GM10248 (cell line): ENCODE measurements at regions not wholly inside any gene's neighbourhood (a gene's known extent, or its start where the extent isn't known, plus 50 kb on each side); places are given as distances from the start of the nearest gene placed in this dataset.
"Not testable (repeated sequence)": the region's sequence is repeated elsewhere in the genome, so short reads cannot be mapped to it uniquely, and the experiment has no call there.

Experiments
- CTCF ChIA-PET: fragments of 300-600 bp; sonication (Branson Sonifier 250); formaldehyde crosslinking; extraction: SDS; loops from one replicate; lab custom pipeline; 2021; ENCODE audit warnings: antibody characterized with exemption; lab: Yijun Ruan, JAX
- POLR2A ChIA-PET: fragments of 350-650 bp; sonication (Branson Sonifier 250); formaldehyde crosslinking; extraction: SDS; loops from one replicate; lab custom pipeline; 2020; ENCODE audit warnings: antibody characterized with exemption; lab: Yijun Ruan, JAX
- DNase-seq: peaks from one replicate; pipeline ENCODE4 v3.0.0; 2012; ENCODE audit errors: extremely low spot score
- CTCF ChIP-seq: IDR thresholded peaks from 2 replicates; pipeline ENCODE4 v1.5.1; 2012; ENCODE audit warnings: mild to moderate bottlenecking, low read depth; ENCODE audit errors: extremely low read depth, missing control alignments, control extremely low read depth

GRCh38 chr10:64760371-64760770 lies 1239.2 kb downstream of the REEP3 start:
- ChIA-PET POLR2A (no interaction called here), CTCF (interaction anchor here (3.2 kb wide), 1 partner anchor 11 kb away, joined by 9 read pairs; no protein-coding TSS in a partner anchor)
- no peak for DNase-seq
- no peak for TF ChIP-seq CTCF

- no peak for DNase-seq
- ChIA-PET POLR2A (no interaction called here), CTCF (no interaction called here)
- TF ChIP-seq CTCF: no peak
Measured at GRCh38 chr10:64762861-64763260, 1241.7 kb downstream of the REEP3 start.

- ChIA-PET POLR2A (no interaction called here), CTCF (no interaction called here)
- DNase-seq: no peak
- no peak for TF ChIP-seq CTCF
Measured at GRCh38 chr10:64765498-64765897, 1244.3 kb downstream of the REEP3 start.

- CTCF ChIA-PET: no interaction called here
- TF ChIP-seq CTCF: no peak
- POLR2A ChIA-PET: no interaction called here
- DNase-seq: no peak
Measured at GRCh38 chr10:64771253-64772050, 1250.3 kb downstream of the REEP3 start.

GRCh38 chr10:64773357-64773756 lies 1252.2 kb downstream of the REEP3 start:
- ChIA-PET POLR2A (no interaction called here), CTCF (no interaction called here)
- DNase-seq: no peak
- no peak for TF ChIP-seq CTCF

GRCh38 chr10:64784451-64784850 lies 1263.2 kb downstream of the REEP3 start:
- CTCF ChIA-PET, DNase-seq, POLR2A ChIA-PET: not testable (repeated sequence)

GRCh38 chr10:64785816-64786215 lies 1264.6 kb downstream of the REEP3 start:
- no peak for TF ChIP-seq CTCF
- DNase-seq: no peak
- POLR2A ChIA-PET: no interaction called here
- CTCF ChIA-PET: interaction anchor here (1.0 to 1.1 kb wide), 2 partner anchors 11 to 18 kb away, joined by 3 read pairs; no protein-coding TSS in a partner anchor
